HG02852 (cell line): ENCODE measurements at regions not wholly inside any gene's neighbourhood (a gene's known extent, or its start where the extent isn't known, plus 50 kb on each side); places are given as distances from the start of the nearest gene placed in this dataset.

ENCODE experiments used
- ATAC-seq: cut with Tn5 transposase; IDR thresholded peaks from one replicate; pipeline ENCODE4 v1.9.1; 2021; ENCODE audit warnings: mild to moderate bottlenecking, moderate library complexity; ENCODE audit not compliant: unreplicated experiment

- no peak for ATAC-seq
These were observed 576.2 kb downstream of the METTL4 start for GRCh38 chr18:1995041-1995612.

DNA sequence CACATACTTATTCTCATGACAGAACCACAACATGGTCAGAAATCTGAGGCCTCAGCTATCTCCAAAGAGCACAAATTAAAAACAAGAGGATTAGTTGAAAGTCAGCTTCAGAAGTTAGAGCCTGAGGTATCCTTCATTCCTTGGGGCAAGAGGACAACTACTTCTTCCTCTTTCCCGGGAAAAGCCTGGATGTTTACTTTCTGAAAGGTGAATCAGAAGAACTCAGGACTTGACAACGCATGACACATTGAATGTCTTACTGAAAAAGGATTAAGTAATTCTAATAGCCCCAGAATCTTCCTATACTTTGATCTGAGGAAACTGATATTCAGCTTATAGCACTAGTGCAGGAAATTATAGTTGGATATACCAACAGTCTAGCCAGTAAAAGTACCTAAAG lies 573.2 kb downstream of the METTL4 start:
- ATAC-seq = no peak

- ATAC-seq = no peak
These were observed 571.9 kb downstream of the METTL4 start for GRCh38 chr18:1999387-1999786.

- ATAC-seq = no peak
These were observed 569.2 kb downstream of the METTL4 start for GRCh38 chr18:2002151-2002550.

GRCh38 chr18:2002604-2003003 lies 568.7 kb downstream of the METTL4 start:
- ATAC-seq = no peak

GRCh38 chr18:2009942-2010697 lies 561.2 kb downstream of the METTL4 start:
- no peak for ATAC-seq

DNA sequence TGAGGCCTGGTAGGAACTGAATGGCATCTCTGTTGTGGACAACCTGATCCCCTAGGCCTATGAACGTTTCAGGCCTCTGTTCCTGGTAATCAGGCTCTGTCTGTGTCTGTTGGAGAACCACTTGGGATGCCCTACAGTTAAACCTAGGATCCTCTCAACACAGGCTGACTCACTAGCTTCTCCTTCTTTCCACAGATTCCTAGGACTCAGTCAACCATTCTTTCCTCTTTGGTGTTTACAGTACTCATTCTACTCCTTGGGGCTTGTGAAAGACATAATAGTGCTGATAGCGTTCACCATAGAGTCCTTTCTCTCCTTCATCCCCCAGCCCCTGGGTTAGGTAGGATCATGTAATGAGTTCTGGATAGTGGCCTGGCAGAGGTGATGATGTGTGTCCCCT lies 544.3 kb downstream of the METTL4 start:
- no peak for ATAC-seq

DNA sequence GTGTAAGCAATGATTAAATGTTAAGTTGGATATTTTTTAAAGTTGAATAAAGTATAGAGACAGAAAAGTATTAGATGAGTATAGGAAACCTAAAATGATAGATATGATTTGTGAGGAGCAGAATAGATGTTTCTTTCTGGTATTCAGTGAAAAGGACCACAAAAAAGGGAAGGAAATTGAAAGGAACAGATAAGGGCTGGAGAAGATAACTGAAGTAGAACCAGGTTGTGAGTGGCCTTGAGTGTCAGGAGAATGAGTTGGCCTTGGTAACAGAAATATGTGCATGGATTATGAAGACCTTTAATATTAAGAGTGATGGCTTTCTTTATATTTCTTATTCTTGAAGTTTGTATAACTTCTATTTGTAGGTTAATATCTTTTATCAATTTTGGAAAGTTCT lies 543.5 kb downstream of the METTL4 start:
- ATAC-seq = no peak

GRCh38 chr18:2028986-2029385 lies 542.3 kb downstream of the METTL4 start:
- ATAC-seq = no peak

DNA sequence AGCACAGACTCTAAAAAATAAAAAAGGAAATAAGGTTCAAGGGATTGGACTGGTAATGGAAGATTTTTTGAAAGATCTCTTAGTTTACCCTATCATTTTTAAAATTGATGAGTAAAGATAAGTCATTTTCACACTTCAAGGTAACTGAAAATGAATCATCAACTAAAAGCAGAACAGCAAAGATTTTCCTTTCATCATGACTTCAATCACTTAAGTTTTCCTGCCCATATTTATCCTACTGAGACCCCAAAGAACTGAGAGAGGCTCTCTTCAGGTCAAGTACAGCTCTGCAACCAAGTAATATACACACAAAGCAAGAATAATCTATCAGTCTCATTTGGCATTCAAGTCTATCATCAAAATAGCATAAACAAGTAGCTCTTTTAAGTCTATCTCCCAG lies 540.7 kb downstream of the METTL4 start:
- no peak for ATAC-seq

GRCh38 chr18:2032036-2032435 lies 539.3 kb downstream of the METTL4 start:
- ATAC-seq = no peak

DNA sequence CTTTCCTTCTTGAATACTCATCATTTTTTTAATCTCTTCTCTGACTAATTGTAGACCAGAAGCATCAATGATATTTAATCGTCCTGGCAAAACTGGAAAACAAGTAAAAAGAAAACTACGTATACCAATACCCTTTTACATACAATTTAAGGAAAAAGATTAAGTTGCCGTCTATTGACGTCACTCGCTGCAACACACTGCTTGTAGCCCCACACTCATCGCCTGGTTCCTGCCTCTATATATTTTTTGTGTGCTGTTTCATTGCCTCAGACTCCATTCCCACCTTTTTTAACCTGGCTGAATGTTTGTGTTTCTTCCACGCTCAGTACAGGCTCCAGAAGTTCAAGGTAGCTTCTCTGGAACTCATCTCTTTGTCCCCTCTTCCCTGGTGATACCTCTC lies 536.2 kb downstream of the METTL4 start:
- no peak for ATAC-seq

GRCh38 chr18:2036086-2036485 lies 535.2 kb downstream of the METTL4 start:
- ATAC-seq = no peak

GRCh38 chr18:2040279-2040678 lies 531.0 kb downstream of the METTL4 start:
- ATAC-seq = no peak

DNA sequence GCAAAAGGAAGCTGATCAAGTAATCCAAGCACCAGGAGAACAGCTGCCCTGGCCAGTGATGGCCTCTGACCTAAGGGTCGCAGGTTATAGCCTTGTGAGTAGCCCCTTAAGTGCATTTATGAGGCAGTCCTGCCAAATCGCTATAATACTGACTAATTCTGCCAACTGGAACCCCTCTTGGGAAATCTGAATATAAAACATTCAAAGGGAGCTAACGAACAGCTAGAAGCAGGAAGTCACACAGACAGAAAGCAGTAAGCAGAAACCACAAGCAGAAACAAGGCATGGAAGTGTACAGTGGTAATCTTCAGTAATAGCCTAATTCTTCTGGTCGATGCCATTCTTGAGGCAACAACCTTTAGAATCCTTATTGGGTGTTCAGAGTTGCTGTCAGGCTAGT lies 521.3 kb downstream of the METTL4 start:
- no peak for ATAC-seq

DNA sequence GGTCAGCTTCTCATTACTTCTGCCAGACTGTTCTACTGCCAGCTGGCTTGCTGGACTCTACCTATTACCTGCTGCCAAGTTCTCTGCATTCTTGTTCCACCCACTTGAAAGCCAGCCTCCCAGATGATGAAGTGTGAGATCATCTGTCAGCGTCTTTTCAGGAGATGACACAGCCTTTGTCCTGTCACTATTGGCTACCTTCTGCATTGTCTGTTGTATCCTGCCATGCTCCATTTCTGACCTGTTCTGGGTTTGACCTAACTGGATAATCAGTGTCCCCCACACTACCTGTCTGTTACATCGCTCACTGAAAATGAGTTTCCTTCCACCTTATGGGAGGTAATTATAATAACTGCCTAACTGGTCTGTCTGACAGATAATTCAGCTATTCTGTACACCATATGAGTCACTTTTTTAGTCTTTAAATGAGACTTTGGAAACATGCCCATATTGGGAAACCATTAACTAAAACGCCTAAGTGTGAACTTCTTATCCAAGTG lies 520.6 kb downstream of the METTL4 start:
- no peak for ATAC-seq

DNA sequence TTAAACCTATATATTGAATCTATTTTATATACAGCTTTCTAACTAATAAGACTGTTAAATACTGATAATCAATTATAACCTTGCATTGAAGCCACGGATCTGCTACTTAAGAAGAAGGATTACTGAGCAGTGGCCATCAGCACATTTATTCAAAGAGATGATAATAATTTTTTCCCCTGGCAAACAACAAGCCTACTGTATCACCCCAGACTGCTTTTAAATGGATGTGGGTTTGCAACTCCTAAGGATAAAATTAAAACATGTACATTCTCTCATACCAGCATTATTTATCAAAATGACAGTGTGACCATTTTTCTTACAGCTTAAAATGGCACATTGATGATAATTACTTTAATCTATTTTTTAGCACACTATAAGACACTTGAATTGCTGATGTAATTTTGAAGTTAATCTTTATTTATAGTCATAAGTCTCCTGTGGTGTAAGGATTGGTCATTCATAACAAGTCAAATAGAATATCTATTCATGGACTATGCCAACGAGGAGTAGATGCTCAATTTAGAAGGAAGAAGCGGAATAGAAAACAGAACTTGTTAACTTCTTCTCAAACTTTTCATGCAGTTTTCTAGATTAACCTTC lies 517.7 kb downstream of the METTL4 start:
- no peak for ATAC-seq

DNA sequence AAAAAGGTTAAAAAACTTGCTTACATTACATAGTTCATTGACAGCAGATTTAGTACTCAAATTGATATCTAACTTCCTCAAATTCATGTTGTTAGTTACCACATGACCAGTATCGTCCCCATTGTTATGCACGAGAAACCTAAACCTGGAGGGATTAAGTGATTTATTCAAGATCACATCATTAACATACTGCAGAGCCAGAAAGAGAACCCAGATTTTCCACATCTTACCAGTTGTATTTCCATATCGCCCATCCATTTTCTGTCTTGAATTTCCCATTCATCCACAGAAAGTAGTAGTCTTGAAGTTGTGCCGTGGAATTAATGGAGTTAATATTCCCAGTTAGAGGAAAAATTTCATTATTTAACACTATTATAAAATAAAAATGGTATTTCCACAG lies 512.0 kb downstream of the METTL4 start:
- no peak for ATAC-seq

- no peak for ATAC-seq
These were observed 511.2 kb downstream of the METTL4 start for GRCh38 chr18:2060086-2060485.

GRCh38 chr18:2070631-2071030 lies 500.7 kb downstream of the METTL4 start:
- no peak for ATAC-seq

DNA sequence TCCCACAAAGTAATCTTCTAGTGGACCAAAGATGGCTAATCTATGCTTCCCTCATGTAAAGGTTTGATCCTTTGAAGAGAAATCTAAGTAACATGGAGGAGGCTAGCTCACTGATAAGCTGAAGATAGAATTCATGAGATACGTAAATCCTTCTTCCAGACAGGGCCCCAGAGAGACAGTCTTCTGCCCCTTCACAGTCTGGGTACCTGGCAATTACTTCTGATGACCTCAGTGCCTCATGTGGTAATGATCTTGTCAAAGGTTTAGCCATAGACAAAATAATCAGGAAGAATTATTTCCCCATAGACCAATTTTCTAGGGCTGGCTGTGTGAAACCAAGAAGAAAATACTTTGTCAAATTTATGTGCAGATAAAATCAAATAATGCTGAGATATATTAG lies 495.8 kb downstream of the METTL4 start:
- ATAC-seq = no peak

DNA sequence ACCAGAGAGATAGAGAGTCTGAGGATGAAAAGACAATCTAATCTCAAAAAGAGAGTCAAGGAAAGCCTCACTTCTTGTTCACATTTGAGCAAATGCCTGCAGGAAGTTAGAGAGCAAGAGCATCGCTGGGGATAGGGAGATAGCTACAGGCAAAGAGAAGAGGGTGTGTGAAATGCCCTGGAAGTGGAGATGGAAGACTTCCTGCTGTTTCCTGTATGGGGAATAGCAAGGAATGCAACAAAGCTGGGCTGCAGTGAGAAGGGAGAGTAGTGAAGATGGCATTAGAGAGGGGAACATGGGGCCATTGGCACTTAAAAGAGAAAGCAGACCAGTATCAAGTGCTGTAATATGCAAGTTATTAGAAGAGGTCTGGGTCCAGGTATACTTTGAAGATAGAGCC lies 488.6 kb downstream of the METTL4 start:
- no peak for ATAC-seq
